Endothelial cell of umbilical vein (primary cell): ENCODE measurements at regions not wholly inside any gene's neighbourhood (a gene's known extent, or its start where the extent isn't known, plus 50 kb on each side); places are given as distances from the start of the nearest gene placed in this dataset.

Experiments
- BruUV-seq: library from RNA; stranded (reverse); fragments of 400-500 nt; replicated peaks from 2 replicates; lab custom pipeline; 2021; lab: Mats Ljungman, UMichigan
- CTCF ChIA-PET: fragments of 300-600, 350-600 bp; sonication (Branson Sonifier 250); formaldehyde crosslinking; loops from one replicate; lab custom pipeline; 2021; ENCODE audit warnings: antibody characterized with exemption, inconsistent platforms; lab: Charles Lee
- POLR2A ChIA-PET: fragments of 300-600, 350-600 bp; sonication (Branson Sonifier 250); formaldehyde crosslinking; loops from one replicate; lab custom pipeline; 2021; ENCODE audit warnings: antibody characterized with exemption, inconsistent platforms; lab: Charles Lee
- DNase-seq: peaks from one replicate; pipeline ENCODE4 v3.0.0-alpha.2; 2011; ENCODE audit warnings: low read depth, low spot score
- FAIRE-seq: peaks from 2 replicates; lab custom pipeline; 2011; peaks lifted over from hg19 to GRCh38; lab: Jason Lieb, UNC
- H2AFZ ChIP-seq: 2 replicates; pipeline ENCODE4 v1.6.0; 2012; ENCODE audit warnings: low read depth, low read length, control low read depth, inconsistent platforms
- H3K27ac ChIP-seq: 2 replicates; pipeline ENCODE4 v1.5.1; 2011; ENCODE audit warnings: low read depth, mild to moderate bottlenecking, control low read depth, low read length, moderate library complexity; ENCODE audit not compliant: insufficient read depth
- H3K27me3 ChIP-seq, 2 experiments: 2 replicates each; pipeline versions ENCODE4 v1.6.0 to v1.6.1; 2011; ENCODE audit warnings: low read length in 2 of 2, mixed read lengths in 1 of 2; ENCODE audit not compliant: control insufficient read depth in 2 of 2, insufficient read depth in 2 of 2
- H3K36me3 ChIP-seq, 2 experiments: 2 replicates in 1 of 2; 3 replicates in 1 of 2; pipeline ENCODE4 v1.5.1; 2011; ENCODE audit warnings: low read length in 2 of 2, mild to moderate bottlenecking in 1 of 2, moderate library complexity in 1 of 2; ENCODE audit not compliant: control insufficient read depth in 2 of 2, insufficient read depth in 2 of 2; ENCODE audit errors: extremely low read depth in 1 of 2
- H3K4me1 ChIP-seq: 3 replicates; pipeline ENCODE4 v1.5.1; 2011; ENCODE audit warnings: mild to moderate bottlenecking, low read length; ENCODE audit not compliant: control insufficient read depth, insufficient read depth; ENCODE audit errors: extremely low read depth
- H3K4me2 ChIP-seq: 2 replicates; pipeline ENCODE4 v1.6.1; 2011; ENCODE audit warnings: low read length, control low read depth, mixed read lengths; ENCODE audit not compliant: insufficient read depth
- H3K4me3 ChIP-seq, 3 experiments: fragments of 200-600 bp in 1 of 3; sonication (generic), shearing (Covaris generic) in 1 of 3; replicated peaks in 1 of 3; 2 replicates each; pipeline ENCODE4 v1.5.1; 2011 to 2016; ENCODE audit warnings: control low read depth in 3 of 3, low read length in 3 of 3, mild to moderate bottlenecking in 2 of 3, inconsistent platforms in 1 of 3, low read depth in 1 of 3, moderate library complexity in 1 of 3; ENCODE audit not compliant: insufficient read depth in 1 of 3
- H3K79me2 ChIP-seq: 2 replicates; pipeline ENCODE4 v1.6.0; 2012; ENCODE audit warnings: low read length, inconsistent platforms; ENCODE audit not compliant: control insufficient read depth, insufficient read depth
- H3K9ac ChIP-seq: replicated peaks from 2 replicates; pipeline ENCODE3; 2011; ENCODE audit warnings: low read length, control low read depth; ENCODE audit not compliant: insufficient read depth; ENCODE audit errors: extremely low read depth
- H3K9me1 ChIP-seq: replicated peaks from 3 replicates; pipeline ENCODE4 v1.6.0; 2011; ENCODE audit warnings: mild to moderate bottlenecking, low read length; ENCODE audit not compliant: control insufficient read depth, insufficient read depth; ENCODE audit errors: extremely low read depth
- H3K9me3 ChIP-seq: replicated peaks from 2 replicates; pipeline ENCODE4 v1.5.1; 2012; ENCODE audit warnings: low read length, inconsistent platforms; ENCODE audit not compliant: control insufficient read depth, insufficient read depth
- H4K20me1 ChIP-seq: replicated peaks from 2 replicates; pipeline ENCODE3; 2011; ENCODE audit warnings: mild to moderate bottlenecking, low read length; ENCODE audit not compliant: control insufficient read depth, insufficient read depth; ENCODE audit errors: extremely low read depth
- CTCF ChIP-seq, 2 donors: IDR thresholded peaks; 1 replicate in 1 of 2; 2 replicates in 1 of 2; pipeline ENCODE4 v1.5.1; 2011; ENCODE audit warnings: low read length in 2 of 2, mild to moderate bottlenecking in 2 of 2, moderate library complexity in 2 of 2, control low read depth in 1 of 2, inconsistent platforms in 1 of 2, low read depth in 1 of 2; ENCODE audit not compliant: insufficient read depth in 1 of 2; ENCODE audit errors: extremely low read depth in 1 of 2
- EZH2 ChIP-seq: IDR thresholded peaks from 2 replicates; pipeline ENCODE4 v1.6.1; 2012; ENCODE audit warnings: borderline replicate concordance, low read depth, mild to moderate bottlenecking, moderate library complexity, low read length, inconsistent platforms; ENCODE audit not compliant: severe bottlenecking
- FOS ChIP-seq: IDR thresholded peaks from 2 replicates; pipeline ENCODE4 v1.6.1; 2011; ENCODE audit warnings: mild to moderate bottlenecking, low read length, moderate library complexity, borderline replicate concordance; ENCODE audit not compliant: insufficient read depth
- GATA2 ChIP-seq: IDR thresholded peaks from 2 replicates; pipeline ENCODE4 v1.7.0; 2011; ENCODE audit warnings: low read depth, mild to moderate bottlenecking, moderate library complexity, mixed read lengths, low read length; ENCODE audit not compliant: insufficient read length, insufficient read depth
- JUN ChIP-seq: IDR thresholded peaks from 2 replicates; pipeline ENCODE4 v1.6.1; 2011; ENCODE audit warnings: borderline replicate concordance, low read depth; ENCODE audit not compliant: insufficient read length, insufficient read depth
- MAX ChIP-seq: IDR thresholded peaks from 2 replicates; pipeline ENCODE4 v1.6.1; 2011; ENCODE audit not compliant: insufficient read depth, insufficient read length
- MYC ChIP-seq: IDR thresholded peaks from one replicate; pipeline ENCODE4 v1.6.1; 2011; ENCODE audit warnings: mild to moderate bottlenecking, low read depth, low read length
- POLR2A ChIP-seq: IDR thresholded peaks from 2 replicates; pipeline ENCODE4 v1.6.1; 2012; ENCODE audit warnings: low read depth, mild to moderate bottlenecking, control low read depth, low read length
- POLR2AphosphoS5 ChIP-seq: IDR thresholded peaks from 2 replicates; pipeline ENCODE4 v1.6.1; 2012; ENCODE audit warnings: low read depth, mild to moderate bottlenecking, control low read depth, low read length, moderate library complexity; ENCODE audit not compliant: insufficient read depth
- dilution Hi-C: fragments of 300-500 bp; cut with MboI; formaldehyde crosslinking; loops from one replicate; pipeline ENCODE4 v1.15.0; 2019; ENCODE audit warnings: low sequenced_read_pairs; ENCODE audit not compliant: extremely low pct_ligation_motif_present
- intact Hi-C: fragments of 100-400 bp; cut with micrococcal nuclease; formaldehyde crosslinking; loops from one replicate; pipeline ENCODE4 v1.10.0; 2022

DNA sequence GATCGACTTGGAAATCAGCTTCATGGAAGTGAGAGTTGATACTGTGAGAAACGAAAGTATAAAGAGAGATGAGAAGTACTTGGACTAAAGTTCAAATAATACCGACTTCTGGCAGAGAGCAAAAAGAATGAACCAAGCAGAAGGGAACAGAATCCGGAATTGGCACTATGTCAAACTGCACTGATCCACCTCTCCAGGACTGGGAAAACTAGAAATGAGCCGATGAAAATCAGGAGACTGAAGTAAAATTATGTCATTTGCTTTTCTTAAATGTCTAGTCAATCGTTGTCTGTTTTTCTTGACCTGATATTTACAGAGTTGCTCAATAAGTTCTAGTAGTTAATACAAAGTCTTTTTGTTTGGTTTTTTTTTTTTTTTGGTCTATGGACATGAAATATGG, 163.0 kb upstream of the FOXG1 start:
- H3K9ac ChIP-seq = no peak overlapping the region
- DNase-seq (no peak), FAIRE-seq (no peak)
- H3K79me2 ChIP-seq = no peaks in the 10 kb centered on the region
- dilution Hi-C loops (no loop called here), intact Hi-C loops (loop anchor here (10.0 kb wide), 2 partner anchors 1079 to 1619 kb away; no protein-coding TSS in a partner anchor)
- CTCF ChIA-PET = no interaction called here
- no peak overlapping the region for H3K4me3 ChIP-seq
- H4K20me1 ChIP-seq = no peaks in the 10 kb centered on the region
- no peak for TF ChIP-seq JUN
- TF ChIP-seq GATA2 = no peak
- TF ChIP-seq POLR2AphosphoS5 = no peak
- TF ChIP-seq MAX = no peak
- TF ChIP-seq POLR2A = no peak
- TF ChIP-seq MYC = no peak
- no peak for TF ChIP-seq EZH2
- no peak overlapping the region for H3K4me2 ChIP-seq
- POLR2A ChIA-PET = no interaction called here
- H3K27ac ChIP-seq = no peak overlapping the region
- no peak overlapping the region for H2AFZ ChIP-seq
- no peaks in the 10 kb centered on the region for H3K27me3 ChIP-seq
- H3K9me1 ChIP-seq = no peaks in the 10 kb centered on the region
- no peaks in the 10 kb centered on the region for H3K9me3 ChIP-seq
- H3K36me3 ChIP-seq = no peaks in the 10 kb centered on the region
- BruUV-seq = no TSS peak
- no peaks in the 10 kb centered on the region for H3K4me1 ChIP-seq

GRCh38 chr14:28607661-28608060, 158.9 kb upstream of the FOXG1 start:
- intact Hi-C loops (loop anchor here (10.0 kb wide), 2 partner anchors 1083 to 1623 kb away; no protein-coding TSS in a partner anchor), dilution Hi-C loops (no loop called here)
- no peak overlapping the region for H3K9ac ChIP-seq
- DNase-seq (no peak), FAIRE-seq (no peak)
- CTCF ChIA-PET = interaction anchor here (0.9 to 6.8 kb wide), 7 partner anchors 8 to 327 kb away, joined by 3 to 55 read pairs (median 4); no protein-coding TSS in a partner anchor
- no peak overlapping the region for H3K4me2 ChIP-seq
- TF ChIP-seq GATA2 (no peak), CTCF (IDR thresholded peaks at IDR 0.05; ENCODE audit: extremely low read depth in 1 of 2, insufficient read depth in 1 of 2, low read depth in 1 of 2, low read length in 2 of 2) (no peak), POLR2AphosphoS5 (no peak), MYC (no peak), EZH2 (no peak), MAX (no peak), FOS (no peak), POLR2A (no peak), JUN (no peak)
- no peaks in the 10 kb centered on the region for H4K20me1 ChIP-seq
- POLR2A ChIA-PET = no interaction called here
- no TSS peak for BruUV-seq
- no peaks in the 10 kb centered on the region for H3K9me3 ChIP-seq
- peaks cover 0 to 3% of the 10 kb centered on the region in 2 experiments for H3K27me3 ChIP-seq
- H3K9me1 ChIP-seq = no peaks in the 10 kb centered on the region
- H3K4me1 ChIP-seq = no peaks in the 10 kb centered on the region
- H3K36me3 ChIP-seq = no peaks in the 10 kb centered on the region
- no peak overlapping the region for H3K27ac ChIP-seq
- no peak overlapping the region for H3K4me3 ChIP-seq
- no peaks in the 10 kb centered on the region for H3K79me2 ChIP-seq
- no peak overlapping the region for H2AFZ ChIP-seq
